HG03354 (cell line): ENCODE measurements at regions not wholly inside any gene's neighbourhood (a gene's known extent, or its start where the extent isn't known, plus 50 kb on each side); places are given as distances from the start of the nearest gene placed in this dataset.

Experiments
- ATAC-seq: cut with Tn5 transposase; IDR thresholded peaks from one replicate; pipeline ENCODE4 v1.9.1; 2021; ENCODE audit warnings: mild to moderate bottlenecking; ENCODE audit not compliant: unreplicated experiment, poor library complexity, severe bottlenecking

DNA sequence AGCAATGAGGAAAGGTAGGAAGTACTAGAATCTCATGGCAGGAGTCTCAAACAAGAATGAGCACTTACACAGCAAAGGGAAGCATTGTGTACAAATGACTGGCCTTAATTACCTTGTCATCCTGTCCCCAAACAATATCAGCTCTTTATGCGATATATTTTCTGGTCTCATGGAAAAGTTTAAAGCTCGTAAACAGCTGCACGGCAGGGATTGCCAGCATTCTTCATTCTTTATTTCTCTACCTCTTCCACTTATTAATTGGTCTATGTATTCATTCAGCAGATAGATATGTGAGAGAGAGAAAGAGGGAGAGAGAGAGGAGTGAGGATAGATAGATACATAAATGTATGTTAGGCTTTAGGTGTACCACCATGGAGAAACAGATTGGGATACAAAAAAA lies 155.8 kb upstream of the FAT4 start:
- ATAC-seq = no peak

DNA sequence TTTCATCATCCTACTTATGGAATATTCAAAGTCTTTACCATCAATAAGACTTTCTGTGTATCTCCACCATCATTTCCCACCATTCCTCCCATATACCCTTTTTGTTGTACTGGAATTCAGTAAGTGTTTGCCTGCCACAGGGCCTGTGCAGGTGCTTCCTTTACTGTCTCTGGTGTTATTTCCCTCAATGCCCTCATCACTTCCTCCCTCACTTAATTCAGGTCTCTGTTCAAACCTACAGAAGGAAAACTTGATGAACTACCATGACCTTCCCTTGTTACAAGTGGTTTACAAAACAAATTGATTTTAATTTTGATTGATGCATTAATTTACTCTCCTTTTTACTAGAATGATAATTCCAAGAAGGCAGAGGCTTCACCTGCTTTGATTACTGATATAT lies 159.5 kb upstream of the FAT4 start:
- ATAC-seq = no peak

DNA sequence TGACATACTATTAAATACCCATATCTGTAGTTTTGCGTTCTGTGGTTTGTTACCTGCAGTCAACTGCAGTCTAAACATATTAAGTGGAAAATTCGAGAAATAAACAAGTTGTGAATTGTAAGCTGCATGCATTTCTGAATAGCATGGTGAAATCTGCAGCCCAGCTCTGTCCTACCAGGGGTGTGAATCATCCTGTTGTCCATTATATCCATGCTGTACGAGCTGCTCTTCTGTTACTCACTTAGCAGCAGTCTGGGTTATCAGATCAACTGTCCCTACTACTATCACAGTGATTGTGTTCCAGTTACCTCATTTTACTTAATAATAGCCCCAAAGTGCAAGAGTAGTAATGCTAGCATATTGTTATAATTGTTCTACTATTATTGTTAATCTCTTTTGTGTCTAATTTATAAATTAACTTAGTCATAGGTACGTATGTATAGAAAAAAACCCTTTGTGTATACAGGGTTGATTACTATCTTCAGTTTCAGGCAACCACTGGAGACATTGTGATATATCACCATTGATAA lies 173.7 kb upstream of the FAT4 start:
- no peak for ATAC-seq

DNA sequence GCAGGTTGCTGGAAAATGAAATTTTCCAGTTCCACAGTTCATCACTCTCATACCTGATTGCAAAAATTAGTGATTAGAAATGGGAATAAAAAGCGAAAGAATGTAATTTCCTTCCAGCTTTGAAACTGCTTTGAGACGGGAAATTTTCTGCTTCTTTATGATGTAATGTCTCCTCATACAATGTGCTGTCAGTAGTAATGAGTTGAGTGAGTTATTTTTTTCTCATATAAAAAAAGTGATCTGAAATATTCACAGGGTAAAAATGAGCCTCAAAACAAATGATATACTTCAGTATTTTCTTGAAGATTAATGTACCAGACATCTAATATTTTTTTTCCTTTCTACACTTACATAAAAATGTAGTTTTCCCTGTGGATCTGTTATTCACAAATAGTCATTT lies 179.1 kb upstream of the FAT4 start:
- ATAC-seq = no peak

DNA sequence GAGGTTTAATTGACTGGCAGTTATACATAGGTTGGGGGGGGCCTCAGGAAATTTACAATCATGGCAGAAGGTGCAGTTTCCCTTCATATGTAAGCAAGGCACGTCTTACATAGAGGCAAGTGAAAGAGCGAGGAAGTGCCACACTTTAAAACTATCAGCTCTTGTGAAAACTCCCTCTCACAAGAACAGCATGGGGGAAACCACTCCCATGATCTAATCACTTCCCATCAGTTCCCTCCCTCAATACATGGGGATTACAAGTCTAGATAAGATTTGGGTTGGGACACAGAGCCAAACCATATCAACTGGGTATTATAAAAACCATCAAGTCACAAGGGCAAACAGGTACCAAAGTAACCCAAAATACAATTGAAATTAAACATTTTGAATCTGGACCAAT lies 182.0 kb upstream of the FAT4 start:
- no peak for ATAC-seq

DNA sequence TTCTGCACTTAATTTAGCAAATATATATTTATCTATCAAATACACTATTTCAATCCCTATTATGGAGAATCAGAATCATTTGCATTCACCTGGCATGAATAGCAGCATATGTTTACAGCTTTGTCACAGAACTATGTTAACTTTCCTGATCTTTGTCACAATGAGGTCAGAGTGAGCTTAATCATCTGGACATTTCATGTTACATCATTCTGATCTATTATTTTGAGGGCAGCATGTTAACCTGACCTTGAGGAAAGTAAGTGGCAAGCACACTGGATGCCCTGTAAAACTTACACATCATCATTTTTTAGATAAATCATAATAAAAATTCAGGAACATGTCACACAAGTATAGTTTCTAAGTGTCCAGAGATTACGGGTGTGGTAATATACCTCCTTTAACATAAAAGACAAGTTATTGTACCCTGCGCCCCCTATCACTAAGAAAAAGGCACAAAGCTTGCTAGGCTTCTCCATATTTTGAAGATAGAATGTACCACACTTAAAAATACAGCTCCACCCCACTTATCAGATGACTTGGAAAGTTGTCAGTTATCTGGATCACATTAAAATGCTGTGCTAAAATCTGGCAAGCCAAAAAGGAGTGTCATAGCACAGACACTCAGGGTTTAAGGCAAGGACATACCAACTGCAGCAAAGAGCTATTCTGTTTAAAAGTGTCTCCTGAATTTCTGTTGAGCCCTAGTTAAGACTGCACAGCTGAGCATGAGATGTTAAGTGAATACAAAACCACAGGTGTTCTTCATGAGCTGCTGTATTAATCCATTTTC lies 182.7 kb upstream of the FAT4 start:
- ATAC-seq = no peak

DNA sequence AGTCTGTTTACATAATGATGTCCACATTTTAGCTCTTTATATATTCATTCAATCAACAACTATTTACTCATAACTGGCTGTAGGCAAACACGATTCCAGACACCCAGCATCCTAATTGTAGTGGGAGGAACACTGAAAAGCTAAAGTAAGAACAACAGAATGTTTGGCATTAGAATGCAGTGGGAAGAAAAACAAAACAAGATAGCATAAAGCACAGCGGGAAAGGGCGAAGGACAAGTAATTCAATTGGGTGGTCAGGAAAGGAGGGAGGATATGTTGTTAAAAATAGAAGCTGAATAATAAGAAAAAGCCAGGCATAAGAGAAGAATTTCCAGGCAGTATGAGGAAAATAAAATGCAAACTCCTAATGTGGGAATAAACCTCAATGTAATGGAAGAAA lies 189.5 kb upstream of the FAT4 start:
- ATAC-seq = no peak

DNA sequence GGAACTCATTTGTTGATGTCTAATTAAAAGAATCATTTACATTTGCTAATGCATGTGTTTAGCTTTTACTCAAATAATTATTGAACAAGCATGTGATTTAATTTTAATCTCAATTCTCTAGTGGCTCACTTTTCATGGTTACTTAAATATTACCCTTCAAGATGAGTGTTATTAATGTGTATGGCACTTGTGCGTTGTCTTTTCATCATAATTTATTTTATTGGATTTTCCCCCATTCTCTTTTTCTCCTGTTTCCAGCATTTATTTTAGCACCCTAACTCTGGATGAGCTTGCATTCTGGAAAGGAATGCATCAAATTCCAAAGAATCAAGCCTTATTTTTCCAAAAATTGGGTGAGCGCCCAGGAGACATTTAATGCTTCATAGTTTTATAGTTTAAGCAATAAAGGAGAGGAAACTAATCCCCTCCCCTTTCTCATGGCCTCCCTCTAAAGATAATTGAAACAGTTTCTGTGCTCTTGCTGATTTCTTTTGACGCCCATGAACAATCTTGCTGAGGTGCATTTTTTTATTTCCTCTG lies 191.1 kb upstream of the FAT4 start:
- ATAC-seq = no peak

DNA sequence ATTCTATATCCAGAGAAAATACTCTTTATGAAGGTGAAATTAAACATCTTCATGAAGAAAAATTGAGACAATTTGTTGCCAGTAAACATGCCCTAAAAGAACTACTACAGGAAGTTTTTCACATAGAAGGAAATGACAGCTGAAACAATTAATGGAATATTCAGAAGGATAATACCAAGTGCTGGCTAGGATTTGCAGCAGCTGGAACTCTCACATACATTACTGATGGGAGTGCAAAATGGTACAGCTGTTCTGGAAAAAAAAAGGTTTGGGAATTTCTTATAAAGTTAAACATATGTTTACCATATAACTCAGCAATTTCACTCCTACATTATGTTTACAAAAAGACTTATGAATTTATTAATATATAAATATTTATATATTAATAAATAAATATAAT lies 193.2 kb upstream of the FAT4 start:
- no peak for ATAC-seq

DNA sequence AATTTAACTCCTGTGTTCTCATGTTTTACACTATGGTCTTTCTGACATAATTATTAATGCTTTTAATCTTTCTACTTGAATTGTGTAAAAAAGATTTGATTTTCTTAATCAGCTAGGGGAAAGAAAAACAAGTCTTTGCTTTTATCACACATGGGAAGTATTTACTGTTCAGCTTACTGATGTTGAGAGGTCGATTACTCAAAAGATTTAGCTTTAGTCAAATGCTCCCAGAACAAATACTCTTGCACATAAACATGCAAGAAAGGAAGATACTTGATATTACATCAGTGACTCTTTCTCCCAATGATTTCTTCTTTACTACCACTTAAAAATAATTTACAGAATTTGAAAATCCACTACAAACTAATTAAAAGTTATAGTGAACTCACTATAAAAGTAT lies 198.3 kb upstream of the FAT4 start:
- no peak for ATAC-seq

DNA sequence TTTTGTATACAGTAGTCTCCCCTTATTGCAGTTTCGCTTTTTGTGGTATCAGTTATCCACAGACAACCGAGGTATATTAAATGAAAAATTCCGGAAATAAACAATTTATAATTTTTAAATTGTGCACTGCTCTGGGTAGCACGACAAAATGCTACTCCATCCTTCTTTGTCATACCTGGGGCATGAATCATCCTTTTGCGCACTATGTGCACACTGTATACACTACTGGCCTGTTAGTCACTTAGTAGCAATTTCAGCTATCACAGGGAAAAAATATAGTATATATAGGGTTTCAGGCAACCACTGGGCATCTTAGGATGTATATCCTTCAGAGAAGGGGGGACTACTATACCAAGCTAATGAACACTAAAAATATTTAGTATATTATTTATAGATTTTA lies 198.8 kb upstream of the FAT4 start:
- no peak for ATAC-seq

DNA sequence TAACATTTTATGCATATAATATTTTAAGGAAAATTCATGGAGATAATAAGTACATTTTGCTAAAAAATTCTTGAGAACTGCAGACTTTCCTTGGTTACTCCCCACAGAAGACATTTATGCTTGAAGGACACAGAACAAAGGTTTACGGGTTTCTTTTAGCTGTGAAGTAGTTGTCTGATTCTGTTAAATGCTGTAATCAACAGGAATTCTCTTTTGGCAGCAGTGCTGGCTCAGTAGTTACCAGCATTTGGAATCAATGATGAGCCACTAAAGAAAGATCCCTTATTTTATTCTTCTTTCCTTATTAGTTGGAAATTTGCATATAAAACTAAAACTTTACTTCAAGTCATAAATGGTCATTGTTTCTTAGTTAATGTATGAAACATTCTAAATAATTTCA lies 199.3 kb upstream of the FAT4 start:
- no peak for ATAC-seq

DNA sequence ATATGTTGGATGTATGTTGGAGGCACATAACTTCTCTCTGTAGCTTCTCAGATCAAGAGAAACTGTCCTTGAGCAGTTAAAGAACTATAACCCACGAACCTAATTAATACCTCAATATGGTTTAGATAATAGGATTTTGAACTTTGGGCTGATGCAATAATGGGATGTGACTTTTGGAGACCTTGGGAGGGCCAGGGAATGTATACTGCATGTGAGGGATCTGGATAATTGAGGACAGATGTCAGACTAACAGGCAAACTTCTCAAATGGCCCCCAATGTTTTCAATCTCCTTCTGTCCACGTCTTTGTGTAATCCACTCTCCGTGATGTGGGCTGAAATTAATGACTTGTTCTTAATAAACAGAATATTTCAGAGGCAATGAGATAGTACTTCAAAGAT lies 202.2 kb upstream of the FAT4 start:
- no peak for ATAC-seq

DNA sequence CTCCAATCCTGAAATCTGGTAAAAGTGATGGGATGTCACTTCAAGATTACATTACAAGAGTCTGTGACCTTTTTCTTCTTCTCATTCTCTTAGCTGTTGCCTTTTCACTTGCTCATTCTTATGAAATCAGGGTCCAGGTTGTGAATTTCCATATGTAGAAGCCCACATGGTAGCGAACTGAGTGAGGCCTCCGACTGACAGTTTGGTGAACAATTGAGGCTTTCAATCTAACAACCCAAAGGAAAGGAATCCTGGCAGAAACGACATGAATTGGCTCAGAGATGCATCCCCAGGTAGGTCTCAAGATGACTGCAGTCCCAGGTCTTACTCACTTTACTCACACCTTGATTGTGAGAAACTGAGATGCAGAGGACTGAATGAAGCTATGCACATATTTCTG lies 203.4 kb upstream of the FAT4 start:
- no peak for ATAC-seq

DNA sequence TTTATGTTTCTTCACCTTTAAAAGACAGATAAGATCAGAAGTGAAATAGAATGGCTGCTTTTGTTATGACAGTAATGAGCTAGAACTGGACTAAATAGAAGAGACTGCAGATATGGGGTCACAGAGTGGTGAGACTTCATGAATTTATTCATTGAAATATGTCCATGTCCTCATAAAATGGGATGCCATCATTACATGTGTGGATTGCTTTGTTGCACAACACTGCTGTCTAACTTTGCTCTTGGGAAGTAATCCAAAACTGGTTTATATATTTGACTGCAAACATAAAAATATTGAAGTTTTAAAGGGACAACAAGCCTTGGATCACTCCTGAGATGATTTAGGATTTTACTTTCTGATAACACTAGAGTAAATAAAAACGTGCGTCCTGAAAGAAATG lies 209.2 kb upstream of the FAT4 start:
- ATAC-seq = no peak

DNA sequence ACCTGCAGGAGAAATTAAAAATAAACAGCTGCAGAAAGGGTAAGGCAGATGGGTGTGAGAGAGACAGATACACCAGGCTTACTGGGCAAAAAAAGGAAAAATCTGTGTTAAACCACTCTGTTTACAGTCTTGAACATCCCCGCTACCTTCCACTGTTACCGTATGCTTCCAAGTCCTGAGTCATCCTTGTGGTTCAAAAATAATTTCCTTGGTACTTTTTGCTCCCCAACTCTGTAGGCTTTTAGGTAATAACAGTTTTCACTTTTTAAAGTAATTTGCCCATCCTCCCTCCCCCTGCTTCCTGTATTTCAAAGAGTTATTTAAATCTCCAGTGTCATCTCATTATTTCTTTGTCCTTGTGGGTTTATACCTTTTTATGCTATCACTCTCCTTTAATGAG lies 210.1 kb upstream of the FAT4 start:
- no peak for ATAC-seq

DNA sequence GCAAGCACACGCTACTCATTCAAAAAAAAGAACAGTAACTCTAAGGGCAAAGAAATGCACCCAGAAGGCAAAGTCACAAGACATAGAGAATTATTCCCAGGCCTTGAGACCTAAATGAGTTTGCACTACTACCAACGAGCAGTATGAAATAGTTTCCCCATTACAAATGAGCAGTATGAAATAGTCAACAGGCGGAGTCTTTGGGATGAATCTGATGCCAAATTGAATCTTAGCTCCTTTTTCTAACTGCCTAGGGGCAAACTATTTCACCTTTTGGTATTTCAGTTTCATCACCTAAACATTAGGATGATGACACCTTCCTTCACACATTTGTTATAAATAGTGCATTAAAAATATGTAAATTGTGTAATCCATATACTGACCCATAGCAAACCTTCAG lies 213.0 kb upstream of the FAT4 start:
- ATAC-seq = no peak

DNA sequence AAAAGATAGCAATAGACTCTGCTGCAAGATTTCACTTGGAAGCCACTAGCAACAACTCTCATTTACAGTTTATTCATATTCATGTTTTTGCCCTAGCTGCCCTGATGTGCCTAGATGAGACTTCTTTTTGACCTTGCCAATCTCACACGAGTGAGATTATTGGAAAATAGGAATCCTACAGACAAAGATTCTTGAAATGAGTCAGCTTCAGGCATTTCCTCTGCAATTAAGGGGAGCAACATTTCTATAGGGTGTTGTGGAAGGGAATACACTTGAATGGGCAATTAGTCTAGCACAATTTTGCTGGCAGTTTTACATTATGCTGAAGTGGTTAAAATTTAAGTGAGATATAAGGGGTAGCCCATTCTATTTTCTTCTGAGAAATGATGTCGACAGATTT lies 217.0 kb upstream of the FAT4 start:
- no peak for ATAC-seq

DNA sequence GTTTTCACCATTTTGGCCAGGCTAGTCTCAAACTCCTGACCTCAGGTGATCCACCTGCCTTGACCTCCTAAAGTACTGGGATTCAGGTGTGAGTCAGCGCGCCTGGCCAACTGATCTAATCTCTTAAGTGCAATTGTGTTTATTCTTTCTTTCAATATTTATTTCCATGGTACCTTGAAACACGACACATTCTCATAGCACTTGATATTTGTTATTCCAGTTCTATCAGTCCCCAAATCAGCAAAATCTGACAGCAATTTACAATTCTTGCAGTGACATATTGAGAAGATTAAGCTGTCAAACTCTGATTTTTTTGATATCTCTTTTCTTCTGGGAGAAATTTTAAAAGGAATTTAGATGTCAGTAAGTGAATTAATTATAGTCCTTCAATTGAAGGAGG lies 218.1 kb upstream of the FAT4 start:
- ATAC-seq = no peak

DNA sequence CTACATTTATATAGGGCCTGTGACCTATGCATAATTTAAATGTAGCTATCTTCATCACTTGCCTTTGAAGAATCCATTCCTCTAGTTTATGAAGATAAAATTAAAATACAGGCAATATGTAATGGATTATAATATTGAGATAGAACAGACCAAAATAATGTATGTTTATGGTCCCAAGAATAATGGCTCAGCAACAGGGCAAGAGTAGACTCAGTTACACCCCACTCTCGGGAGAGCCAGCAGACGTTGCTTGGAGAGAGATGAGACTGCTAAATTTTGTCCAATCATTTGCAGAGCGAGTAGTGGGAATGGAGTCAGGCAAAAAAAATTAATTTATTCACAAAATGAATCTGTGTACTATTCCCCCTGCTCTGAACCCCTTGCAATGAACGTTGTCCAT lies 223.2 kb upstream of the FAT4 start:
- ATAC-seq = no peak

DNA sequence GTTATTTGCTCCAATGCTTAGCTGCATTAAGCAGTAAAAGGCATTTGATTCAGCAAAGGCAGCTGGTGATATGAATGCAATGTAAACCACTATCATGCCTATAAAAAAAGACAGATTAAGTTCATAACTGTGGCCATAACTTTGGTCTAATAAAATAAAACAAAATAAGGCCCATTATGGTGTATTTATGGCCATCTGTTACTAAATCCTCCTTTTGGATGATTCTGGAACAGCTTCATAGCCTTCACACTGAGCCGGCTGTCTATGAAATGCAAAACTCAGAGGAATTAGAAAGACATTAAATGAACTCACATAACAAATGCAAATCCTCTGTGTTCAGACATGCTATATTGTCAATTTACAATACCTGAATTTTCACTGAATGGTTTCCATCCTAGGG lies 223.7 kb upstream of the FAT4 start:
- ATAC-seq = no peak

DNA sequence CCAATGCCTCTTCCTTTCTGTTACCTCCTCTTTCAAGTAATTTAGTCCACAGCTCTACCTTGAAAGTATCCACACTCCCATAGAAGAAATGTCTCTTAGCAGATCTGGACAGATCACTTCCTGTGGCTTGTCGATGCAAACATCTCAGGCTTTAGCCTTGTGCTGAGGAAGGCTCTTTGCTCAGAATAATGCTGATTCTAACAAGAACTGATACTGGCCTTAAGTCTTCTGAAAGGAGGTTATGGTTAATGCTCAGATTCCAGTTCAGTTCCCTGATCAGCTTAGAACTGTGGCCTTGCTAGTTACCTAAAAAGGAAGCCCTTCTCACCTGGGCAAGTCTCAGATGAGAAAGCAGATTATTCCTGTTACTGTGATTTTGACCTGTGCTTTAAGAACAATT lies 230.1 kb upstream of the FAT4 start:
- no peak for ATAC-seq
